Glomerular visceral epithelial cell (primary cell): ENCODE measurements at regions not wholly inside any gene's neighbourhood (a gene's known extent, or its start where the extent isn't known, plus 50 kb on each side); places are given as distances from the start of the nearest gene placed in this dataset.
A peak's percentile ranks its signal among the peaks of the same experiment; 100 is the strongest.
"Not testable (repeated sequence)": the region's sequence is repeated elsewhere in the genome, so short reads cannot be mapped to it uniquely, and the experiment has no call there.

Experiments used
- DNase-seq: peaks from one replicate; pipeline ENCODE4 v3.0.0-alpha.2; 2016; ENCODE audit errors: extremely low spot score

GRCh38 chr5:20370061-20370460 lies 382.1 kb upstream of the CDH18 start:
- DNase-seq = no peak

- DNase-seq = no peak
These were observed 381.5 kb upstream of the CDH18 start for GRCh38 chr5:20369518-20369885.

- no peak for DNase-seq
These were observed 380.8 kb upstream of the CDH18 start for GRCh38 chr5:20368571-20369517.

- DNase-seq = no peak
These were observed 379.2 kb upstream of the CDH18 start for GRCh38 chr5:20367178-20367577.

- no peak for DNase-seq
These were observed 372.3 kb upstream of the CDH18 start for GRCh38 chr5:20360263-20360662.

- no peak for DNase-seq
These were observed 371.4 kb upstream of the CDH18 start for GRCh38 chr5:20359377-20359776.

GRCh38 chr5:20353499-20353898 lies 365.5 kb upstream of the CDH18 start:
- DNase-seq = no peak

GRCh38 chr5:20351849-20352248 lies 363.8 kb upstream of the CDH18 start:
- DNase-seq = no peak

- no peak for DNase-seq
These were observed 360.3 kb upstream of the CDH18 start for GRCh38 chr5:20348321-20348720.

GRCh38 chr5:20347334-20347733 lies 359.3 kb upstream of the CDH18 start:
- no peak for DNase-seq

GRCh38 chr5:20340126-20340525 lies 352.1 kb upstream of the CDH18 start:
- DNase-seq = no peak

- DNase-seq = no peak
These were observed 348.0 kb upstream of the CDH18 start for GRCh38 chr5:20335978-20336377.

- DNase-seq = no peak
These were observed 343.8 kb upstream of the CDH18 start for GRCh38 chr5:20331826-20332225.

GRCh38 chr5:20323323-20323722 lies 335.3 kb upstream of the CDH18 start:
- no peak for DNase-seq

- DNase-seq = no peak
These were observed 319.4 kb upstream of the CDH18 start for GRCh38 chr5:20307391-20307790.

- no peak for DNase-seq
These were observed 317.5 kb upstream of the CDH18 start for GRCh38 chr5:20305463-20305862.

- DNase-seq = not testable (repeated sequence)
These were observed 316.6 kb upstream of the CDH18 start for GRCh38 chr5:20304570-20304969.

GRCh38 chr5:20300110-20300509 lies 312.1 kb upstream of the CDH18 start:
- DNase-seq = no peak

- no peak for DNase-seq
These were observed 306.7 kb upstream of the CDH18 start for GRCh38 chr5:20294696-20295095.

- no peak for DNase-seq
These were observed 303.8 kb upstream of the CDH18 start for GRCh38 chr5:20291766-20292165.

- no peak for DNase-seq
These were observed 299.6 kb upstream of the CDH18 start for GRCh38 chr5:20287640-20288039.

GRCh38 chr5:20286512-20286911 lies 298.5 kb upstream of the CDH18 start:
- peak; percentile 48 for DNase-seq

- no peak for DNase-seq
These were observed 288.9 kb upstream of the CDH18 start for GRCh38 chr5:20276959-20277263.
